ENCODE measurements at regions not wholly inside any gene's neighbourhood (a gene's known extent, or its start where the extent isn't known, plus 50 kb on each side); places are given as distances from the start of the nearest gene placed in this dataset.

- Histone ChIP-seq H4K91ac (ENCODE audit: insufficient read depth, low read depth, low read length) (no peak overlapping the region), H3K27ac (ENCODE audit: insufficient read depth, low read length) (no peak overlapping the region), H2BK120ac (ENCODE audit: low read depth, low read length) (no peak overlapping the region), H2AK5ac (ENCODE audit: low read depth, low read length) (0 out of 2 replicates have a peak overlapping the region, but pooled peaks have one; percentile 31), H3K4me3 (ENCODE audit: insufficient read depth, low read depth, low read length) (no peak overlapping the region), H3K14ac (replicated peaks; ENCODE audit: low read depth, low read length) (no peak overlapping the region; the same call in 1 of the 2 replicates), H2BK15ac (ENCODE audit: low read depth, low read length) (peak overlapping the region; percentile 66; the same call in 1 of the 3 replicates), H4K5ac (ENCODE audit: low read depth, low read length) (no peak overlapping the region), H3K4me1 (ENCODE audit: control insufficient read depth, insufficient read depth, low read length) (peaks cover 18% of the 10 kb centered on the region), H3K18ac (ENCODE audit: low read depth, low read length) (no peak overlapping the region), H2BK5ac (ENCODE audit: low read depth, low read length, poor library complexity, severe bottlenecking) (no peak overlapping the region), H4K20me1 (ENCODE audit: insufficient read depth, low read length) (no peaks in the 10 kb centered on the region; the same call in 1 of the 2 replicates), H4K8ac (ENCODE audit: low read depth in 2 of 2, low read length in 2 of 2) (no peak overlapping the region), H3K9ac (ENCODE audit: low read depth, low read length) (no peak overlapping the region), H3K4ac (ENCODE audit: low read depth, low read length) (peak overlapping the region; percentile 11), H3K23ac (ENCODE audit: low read depth, low read length) (no peak overlapping the region), H3K79me1 (ENCODE audit: low read depth in 1 of 2, low read length in 2 of 2) (no peaks in the 10 kb centered on the region), H3K9me1 (ENCODE audit: insufficient read depth, low read length) (0 out of 2 replicates have a peak, but pooled peaks cover 6% of the 10 kb centered on the region), H3K36me3 (ENCODE audit: control insufficient read depth, insufficient read depth, low read length) (no peaks in the 10 kb centered on the region), H2BK20ac (ENCODE audit: low read depth, low read length) (peak overlapping the region; percentile 23; the same call in 1 of the 2 replicates), H3K9me3 (ENCODE audit: control insufficient read depth, insufficient read depth, low read length) (peaks cover 3% of the 10 kb centered on the region), H3K56ac (ENCODE audit: extremely low read depth, insufficient read depth, low read length) (no peak overlapping the region), H3K27me3 (ENCODE audit: control insufficient read depth, insufficient read depth, low read length) (no peaks in the 10 kb centered on the region), H2AFZ (replicated peaks; ENCODE audit: low read length, poor library complexity) (no peak overlapping the region), H2AK9ac (replicated peaks; ENCODE audit: low read depth, low read length, poor library complexity) (peak overlapping the region; percentile 79), H3K4me2 (ENCODE audit: low read depth, low read length) (no peak overlapping the region)
- intact Hi-C loops (cut with micrococcal nuclease), result no loop called here
- 91% methylated on average over 9 of the region's 14 CpGs; no CpG with 5 or more reads in 1 of the 2 experiments for WGBS, 2 experiments (ENCODE audit: extremely low coverage in 2 of 2, insufficient read length in 1 of 2)
- in situ Hi-C loops (cut with MboI; ENCODE audit: low sequenced_read_pairs), result no loop called here
- TF ChIP-seq CHD1 (IDR thresholded peaks at IDR 0.05; ENCODE audit: low read depth, low read length) (no peak), BHLHE40 (IDR thresholded peaks at IDR 0.05; ENCODE audit: low read depth, low read length) (no peak), NFE2L2 (IDR thresholded peaks at IDR 0.05; ENCODE audit: low read depth, low read length) (no peak), MAZ (IDR thresholded peaks at IDR 0.05; ENCODE audit: borderline replicate concordance, low read depth, low read length) (no peak), ELK1 (IDR thresholded peaks at IDR 0.05; ENCODE audit: borderline replicate concordance, low read depth, low read length) (no peak), RCOR1 (IDR thresholded peaks at IDR 0.05; ENCODE audit: insufficient replicate concordance, low read length) (no peak), SMC3 (IDR thresholded peaks at IDR 0.05; ENCODE audit: low read depth, low read length) (no peak), CEBPB (IDR thresholded peaks at IDR 0.05; ENCODE audit: low read depth, low read length) (no peak), MXI1 (IDR thresholded peaks at IDR 0.05; ENCODE audit: borderline replicate concordance, low read depth, low read length) (no peak)
- ATAC-seq (ENCODE audit: low read depth), result no peak
- BruUV-seq (replicated peaks), result no TSS peak
- ChIA-PET POLR2A (ENCODE audit: unreplicated experiment) (no interaction called here), CTCF (interaction anchor here (0.6 kb wide), 1 partner anchor 318 kb away, joined by 3 read pairs; no protein-coding TSS in a partner anchor)
- no peak for DNase-seq
- dilution Hi-C loops (cut with HindIII; ENCODE audit: low sequenced_read_pairs, unreplicated experiment), result no loop called here
These were observed 84.1 kb downstream of the SNX5 start for GRCh38 chr20:17884307-17885003.

Data from IMR-90 (cell line).